LNCaP clone FGC (cell line): ENCODE measurements at regions not wholly inside any gene's neighbourhood (a gene's known extent, or its start where the extent isn't known, plus 50 kb on each side); places are given as distances from the start of the nearest gene placed in this dataset.
"Not testable (repeated sequence)": the region's sequence is repeated elsewhere in the genome, so short reads cannot be mapped to it uniquely, and the experiment has no call there.

ENCODE experiments used
- DNase-seq: peaks from one replicate; pipeline ENCODE4 v3.0.0-alpha.2; 2011; ENCODE audit warnings: low read depth
- H3K4me3 ChIP-seq: 2 replicates; pipeline ENCODE4 v1.5.1; 2011; ENCODE audit warnings: mild to moderate bottlenecking, low read depth, low read length, control low read depth
- TF ChIP-seq, protein P1 (sequence below): IDR thresholded peaks from 2 replicates; pipeline ENCODE4 v1.5.1; 2012; ENCODE audit warnings: mild to moderate bottlenecking; ENCODE audit not compliant: control insufficient read depth, insufficient read depth; ENCODE audit errors: extremely low read depth

DNA sequence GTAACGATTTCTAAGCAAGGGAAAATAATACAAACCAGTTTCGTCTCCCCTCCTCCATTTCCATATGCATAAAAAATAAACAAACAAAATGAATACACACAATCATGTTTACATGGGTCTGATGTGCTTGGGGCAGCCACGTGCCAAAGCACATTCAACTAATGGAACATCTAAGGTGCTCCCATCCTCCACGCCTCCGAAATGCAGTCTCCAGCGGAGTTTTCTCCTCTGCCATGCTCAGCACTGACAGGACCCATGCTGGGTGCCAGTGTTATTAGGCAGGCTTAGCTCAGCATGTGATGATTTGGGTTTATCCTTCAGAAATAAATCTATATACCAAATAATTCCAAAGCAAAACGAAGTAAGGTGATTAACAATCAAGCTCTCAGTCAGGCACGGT lies 337.3 kb upstream of the ATP10A start:
- no peak for DNase-seq
- TF ChIP-seq, protein P1, sequence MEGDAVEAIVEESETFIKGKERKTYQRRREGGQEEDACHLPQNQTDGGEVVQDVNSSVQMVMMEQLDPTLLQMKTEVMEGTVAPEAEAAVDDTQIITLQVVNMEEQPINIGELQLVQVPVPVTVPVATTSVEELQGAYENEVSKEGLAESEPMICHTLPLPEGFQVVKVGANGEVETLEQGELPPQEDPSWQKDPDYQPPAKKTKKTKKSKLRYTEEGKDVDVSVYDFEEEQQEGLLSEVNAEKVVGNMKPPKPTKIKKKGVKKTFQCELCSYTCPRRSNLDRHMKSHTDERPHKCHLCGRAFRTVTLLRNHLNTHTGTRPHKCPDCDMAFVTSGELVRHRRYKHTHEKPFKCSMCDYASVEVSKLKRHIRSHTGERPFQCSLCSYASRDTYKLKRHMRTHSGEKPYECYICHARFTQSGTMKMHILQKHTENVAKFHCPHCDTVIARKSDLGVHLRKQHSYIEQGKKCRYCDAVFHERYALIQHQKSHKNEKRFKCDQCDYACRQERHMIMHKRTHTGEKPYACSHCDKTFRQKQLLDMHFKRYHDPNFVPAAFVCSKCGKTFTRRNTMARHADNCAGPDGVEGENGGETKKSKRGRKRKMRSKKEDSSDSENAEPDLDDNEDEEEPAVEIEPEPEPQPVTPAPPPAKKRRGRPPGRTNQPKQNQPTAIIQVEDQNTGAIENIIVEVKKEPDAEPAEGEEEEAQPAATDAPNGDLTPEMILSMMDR: no peak
- H3K4me3 ChIP-seq: no peak overlapping the region

DNA sequence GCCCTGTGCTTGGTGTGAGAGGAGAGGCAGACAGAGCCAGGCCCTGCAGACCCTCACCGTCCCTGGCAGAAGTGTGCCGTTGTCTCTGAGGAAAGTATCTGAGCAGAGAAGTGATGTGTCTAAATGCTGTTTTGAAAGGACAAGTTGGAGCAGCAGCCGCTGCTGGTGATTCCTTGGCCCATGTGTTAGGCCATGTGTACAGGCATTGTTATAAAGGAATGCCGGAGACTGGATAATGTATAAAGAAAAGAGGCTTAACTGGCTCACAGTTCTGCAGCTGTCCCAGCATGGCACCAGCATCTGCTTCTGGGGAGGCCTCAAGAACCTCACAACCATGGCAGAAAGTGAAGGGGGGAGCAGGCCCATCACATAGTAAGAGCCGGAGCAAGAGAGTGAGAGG lies 334.6 kb upstream of the ATP10A start:
- DNase-seq: no peak
- no peak overlapping the region for H3K4me3 ChIP-seq
- TF ChIP-seq, protein P1: no peak

DNA sequence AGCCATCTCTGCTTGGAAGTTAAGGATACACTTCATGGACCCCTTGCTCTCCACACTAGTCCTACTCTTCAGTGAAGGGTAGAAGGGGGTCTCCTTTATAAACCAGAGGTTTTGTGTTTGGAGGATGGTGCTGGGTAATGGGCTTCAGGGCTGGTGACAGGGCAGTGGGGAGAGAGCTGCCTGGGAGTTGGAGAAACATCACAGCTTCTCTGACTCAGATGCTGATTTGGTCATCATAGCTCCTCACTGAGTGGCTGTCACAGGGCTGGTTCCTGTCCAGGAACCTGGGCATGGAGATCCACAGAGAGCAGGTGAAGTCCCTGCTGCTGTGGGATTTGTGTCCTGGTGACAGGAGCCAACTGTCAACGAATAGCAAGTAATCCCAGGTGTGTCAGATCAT lies 333.9 kb upstream of the ATP10A start:
- TF ChIP-seq, protein P1: no peak
- no peak overlapping the region for H3K4me3 ChIP-seq
- DNase-seq: no peak

DNA sequence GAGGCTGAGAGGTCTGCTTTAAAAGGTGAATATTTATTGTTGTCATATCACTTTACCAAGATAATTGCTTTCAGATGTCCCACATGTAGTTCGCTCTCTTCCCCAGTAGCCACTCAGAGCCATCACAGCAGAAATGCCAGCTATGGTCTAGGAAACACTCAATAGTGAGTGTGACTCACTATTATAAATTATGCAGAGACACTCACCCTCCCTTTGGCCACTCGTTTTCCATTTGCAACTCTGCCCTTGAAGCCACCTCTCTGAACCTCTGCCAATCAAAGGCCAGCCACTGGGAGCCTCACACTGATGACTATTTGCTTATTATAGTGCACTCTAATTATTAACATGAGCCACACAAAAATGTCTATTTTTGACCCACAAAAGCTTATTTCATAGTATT lies 328.1 kb upstream of the ATP10A start:
- TF ChIP-seq, protein P1: no peak

DNA sequence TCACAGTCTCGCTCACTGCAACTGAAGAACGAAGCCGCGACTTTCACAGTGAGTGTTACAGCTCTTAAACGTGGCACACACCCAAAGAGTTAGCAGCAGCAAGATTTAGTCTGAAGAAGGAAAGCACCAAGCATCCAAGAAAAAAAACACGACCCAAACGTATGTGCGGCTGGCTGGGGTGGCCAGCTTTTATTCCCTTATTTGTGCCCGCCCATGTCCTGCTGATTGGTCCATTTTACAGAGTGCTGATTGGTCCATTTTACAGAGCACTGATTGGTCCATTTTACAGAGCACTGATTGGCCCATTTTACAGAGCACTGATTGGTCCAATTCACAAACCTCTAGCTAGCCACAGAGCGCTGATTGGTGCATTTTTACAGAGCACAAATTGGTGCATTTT lies 323.0 kb upstream of the ATP10A start:
- not testable (repeated sequence) for H3K4me3 ChIP-seq, DNase-seq

More for the DNA sequence above, 328.1 kb upstream of the ATP10A start:
- no peak for DNase-seq
- no peak overlapping the region for H3K4me3 ChIP-seq

DNA sequence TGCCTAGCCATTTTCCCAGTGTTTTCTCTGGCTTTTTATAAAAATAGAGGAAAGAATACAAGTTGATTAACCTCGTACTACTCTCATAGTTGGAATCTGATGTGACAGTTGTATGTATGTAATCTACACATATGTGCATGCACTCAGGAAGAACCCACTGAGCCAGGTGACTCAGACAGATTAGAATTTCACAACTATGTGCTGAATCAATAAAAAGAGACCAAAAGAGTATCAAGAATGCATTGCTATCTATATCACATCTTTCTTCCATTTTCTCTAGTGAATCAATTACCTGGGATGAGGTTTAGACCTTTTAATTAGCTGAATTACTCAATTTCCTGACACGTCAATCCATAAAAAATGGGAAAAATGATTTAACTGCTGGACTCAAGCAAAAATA lies 319.3 kb upstream of the ATP10A start:
- no peak for DNase-seq
- H3K4me3 ChIP-seq: no peak overlapping the region
- TF ChIP-seq, protein P1: no peak

DNA sequence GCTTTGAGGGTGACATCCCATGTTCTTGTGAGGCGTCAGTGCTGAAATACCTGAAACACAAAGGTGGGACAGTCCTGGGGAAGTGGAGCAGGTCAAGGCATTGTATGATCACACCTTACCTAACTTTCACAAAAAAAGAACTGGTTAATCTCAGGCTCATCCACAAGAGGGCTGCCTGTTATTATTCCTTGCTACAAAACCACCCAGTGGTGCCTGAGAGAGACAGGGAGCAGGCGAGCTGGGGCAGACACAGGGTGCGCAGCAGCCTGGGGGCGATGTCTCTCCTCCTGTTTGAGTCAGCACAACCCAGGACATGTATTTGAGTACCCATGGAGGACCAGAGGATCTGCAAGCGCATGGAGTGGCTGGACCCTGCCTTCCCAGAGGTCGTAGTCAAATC lies 316.8 kb upstream of the ATP10A start:
- no peak overlapping the region for H3K4me3 ChIP-seq
- TF ChIP-seq, protein P1: peak; percentile 64
- DNase-seq: no peak
